DMS79 (cell line): ENCODE measurements at regions not wholly inside any gene's neighbourhood (a gene's known extent, or its start where the extent isn't known, plus 50 kb on each side); places are given as distances from the start of the nearest gene placed in this dataset.
"Not testable (repeated sequence)": the region's sequence is repeated elsewhere in the genome, so short reads cannot be mapped to it uniquely, and the experiment has no call there.

Experiments used
- DNase-seq: peaks from one replicate; lab custom pipeline; 2025; lab: John Stamatoyannopoulos, UW

DNA sequence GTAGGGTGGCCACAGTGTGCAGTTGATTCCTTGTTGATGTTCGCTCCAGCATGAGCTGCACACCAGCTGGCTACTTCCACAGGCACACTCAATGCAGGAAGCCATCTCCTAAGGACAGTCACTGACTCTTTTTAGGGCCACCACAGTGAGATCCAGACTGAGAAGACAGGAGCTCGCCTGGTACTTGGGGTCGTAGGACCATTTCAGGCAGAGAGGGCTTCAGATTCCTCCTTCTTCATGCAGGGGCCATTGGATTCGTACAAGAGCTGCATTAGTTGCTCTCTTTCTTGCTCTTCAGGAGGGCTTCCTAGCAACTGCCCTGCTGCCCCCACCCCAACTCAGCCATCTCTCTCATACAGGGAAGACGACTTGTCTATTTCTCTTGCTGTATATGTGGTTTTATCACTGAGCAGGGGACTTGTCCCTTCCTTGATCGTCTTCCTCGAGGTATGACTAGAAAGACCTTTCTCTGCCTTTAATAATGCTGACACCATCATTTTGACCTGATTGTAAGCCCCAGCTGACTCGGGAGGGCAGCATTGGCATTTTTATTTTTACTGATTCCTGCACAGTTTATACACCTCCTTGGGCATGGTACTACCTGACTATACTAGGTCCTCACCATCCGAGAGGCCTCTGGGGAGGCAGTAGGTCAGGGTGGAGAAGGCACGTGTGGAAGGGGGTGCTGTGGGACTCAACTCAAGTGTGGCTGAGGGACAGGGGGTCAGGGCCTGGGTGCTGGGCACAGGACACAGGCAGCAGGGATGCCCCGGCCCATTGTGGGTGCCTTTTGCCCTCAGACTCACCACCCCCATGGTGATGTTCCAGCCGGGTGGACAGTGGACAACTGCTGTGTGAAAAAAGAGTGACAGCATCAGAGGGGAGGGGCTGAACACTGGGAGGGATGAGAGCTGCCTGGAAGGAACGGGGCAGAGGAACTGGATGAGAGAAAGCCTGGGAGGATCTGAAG, 136.7 kb upstream of the ZNF746 start:
- DNase-seq: no peak

DNA sequence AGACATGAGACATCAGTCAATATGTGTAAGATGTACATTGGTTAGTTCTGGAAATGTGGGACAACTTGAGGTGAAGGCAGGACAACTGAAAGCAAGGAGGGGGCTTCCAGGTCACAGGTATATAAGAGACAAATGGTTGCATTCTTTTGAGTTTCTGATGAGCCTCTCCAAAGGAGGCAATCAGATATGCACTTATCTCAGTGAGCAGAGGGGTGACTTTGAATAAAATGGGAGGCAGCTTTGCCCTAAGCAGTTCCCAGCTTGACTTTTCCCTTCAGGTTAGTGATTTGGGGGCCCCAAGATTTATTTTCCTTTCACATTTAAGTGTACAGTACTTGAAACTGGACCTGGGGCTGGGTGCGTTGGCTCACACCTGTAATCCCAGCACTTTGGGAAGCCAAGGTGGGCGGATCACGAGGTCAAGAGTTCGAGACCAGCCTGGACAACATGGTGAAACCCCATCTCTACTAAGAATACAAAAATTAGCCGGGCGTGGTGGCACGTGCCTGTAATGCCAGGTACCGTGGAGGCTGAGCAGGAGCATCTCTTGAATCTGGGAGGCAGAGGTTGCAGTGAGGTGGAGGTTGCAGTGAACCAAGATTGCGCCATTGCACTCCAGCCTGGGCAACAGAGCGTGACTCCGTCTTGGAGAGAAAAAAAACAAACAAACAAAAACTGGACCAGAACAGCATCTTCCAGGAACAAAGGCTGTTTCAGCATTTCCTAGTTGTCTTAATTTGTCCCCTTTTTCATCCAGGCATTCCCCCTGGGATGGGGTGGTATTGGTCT, 130.9 kb upstream of the ZNF746 start:
- DNase-seq: not testable (repeated sequence)

DNA sequence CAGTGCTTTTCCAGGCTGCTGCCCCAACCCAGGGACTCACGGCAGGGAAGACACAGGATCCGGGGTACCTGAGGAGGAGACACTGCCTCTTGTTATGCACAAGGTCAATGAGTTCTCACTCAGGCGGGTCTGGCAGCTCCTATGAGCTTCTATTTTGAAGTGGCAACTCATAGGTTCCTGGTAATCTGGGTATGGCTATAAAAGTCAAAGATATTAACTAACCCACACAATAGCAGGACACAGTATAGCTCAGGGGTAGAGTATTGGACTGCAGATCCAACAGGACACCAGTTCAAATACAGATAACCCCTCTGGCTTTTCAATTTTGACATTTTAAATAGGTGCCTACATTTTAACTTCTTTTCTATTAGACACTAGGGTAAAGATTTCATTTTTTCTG, 130.3 kb upstream of the ZNF746 start:
- no peak for DNase-seq

DNA sequence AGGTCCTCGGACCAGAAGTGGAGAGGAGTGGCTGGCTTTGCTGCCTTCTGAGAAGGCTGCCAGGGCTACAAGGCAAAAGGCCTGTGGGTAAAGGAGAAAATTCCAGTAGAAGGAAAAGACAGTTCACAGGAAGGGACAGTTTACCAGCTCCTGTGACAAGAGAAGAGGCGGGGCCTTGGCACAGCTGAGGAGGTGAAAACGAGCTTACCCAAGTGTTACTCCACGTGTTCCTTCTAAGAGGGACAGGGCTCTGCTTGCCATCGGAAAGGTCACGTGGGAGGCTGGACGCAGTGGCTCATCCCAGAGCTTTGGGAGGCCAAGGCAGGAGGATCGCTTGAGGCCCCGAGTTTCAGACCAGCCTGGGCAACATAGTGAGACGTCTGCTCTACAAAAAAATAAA, 129.4 kb upstream of the ZNF746 start:
- no peak for DNase-seq

DNA sequence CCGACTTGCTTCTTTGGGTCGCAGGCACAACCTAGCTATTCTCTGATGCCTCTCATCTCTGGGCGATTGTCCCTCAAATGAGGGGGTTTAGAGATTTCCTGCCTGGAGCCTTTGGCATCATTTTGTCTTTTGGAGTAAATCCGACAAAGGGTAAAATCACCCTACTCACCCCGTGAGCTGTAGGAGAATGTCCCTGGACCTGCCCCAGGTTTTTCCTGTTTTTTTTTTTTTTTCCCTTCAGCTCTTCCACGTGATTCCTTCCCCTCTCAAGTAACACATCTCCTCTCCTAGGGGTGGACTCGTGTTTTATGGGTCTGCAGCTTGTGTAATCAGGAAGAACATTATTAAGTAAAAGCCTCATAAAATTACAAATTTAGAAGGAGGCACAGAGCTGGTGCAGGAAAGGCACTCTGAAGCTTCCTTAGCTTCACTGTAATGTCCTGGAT, 128.4 kb upstream of the ZNF746 start:
- no peak for DNase-seq

DNA sequence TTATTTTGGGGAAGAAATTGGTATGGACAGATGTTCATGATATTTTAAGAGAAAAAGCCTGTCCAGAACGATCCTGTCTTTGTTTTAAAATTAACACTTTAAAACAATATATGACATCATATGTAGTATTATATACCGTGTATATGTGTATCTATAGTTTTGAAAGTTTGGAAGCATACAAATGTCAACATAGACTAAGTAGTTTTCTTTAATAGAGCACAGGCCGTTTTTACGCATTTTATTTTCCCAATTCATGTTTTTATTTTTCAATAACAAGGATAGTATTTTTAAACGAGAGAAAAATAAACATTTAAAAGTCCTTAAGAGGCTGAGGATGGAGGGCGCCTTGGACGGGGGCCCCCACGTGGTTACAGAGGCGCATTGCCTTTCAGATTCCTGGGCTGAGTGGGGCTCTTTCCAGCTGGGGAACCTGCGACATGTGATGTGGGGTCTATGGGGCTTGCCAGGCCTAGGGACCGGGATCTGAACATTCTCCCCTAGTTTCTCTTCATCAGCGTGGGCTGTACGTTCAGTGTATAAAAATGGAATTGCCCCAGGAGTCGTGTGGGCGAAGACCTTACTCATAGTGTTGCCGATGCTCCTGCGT, 127.8 kb upstream of the ZNF746 start:
- no peak for DNase-seq

DNA sequence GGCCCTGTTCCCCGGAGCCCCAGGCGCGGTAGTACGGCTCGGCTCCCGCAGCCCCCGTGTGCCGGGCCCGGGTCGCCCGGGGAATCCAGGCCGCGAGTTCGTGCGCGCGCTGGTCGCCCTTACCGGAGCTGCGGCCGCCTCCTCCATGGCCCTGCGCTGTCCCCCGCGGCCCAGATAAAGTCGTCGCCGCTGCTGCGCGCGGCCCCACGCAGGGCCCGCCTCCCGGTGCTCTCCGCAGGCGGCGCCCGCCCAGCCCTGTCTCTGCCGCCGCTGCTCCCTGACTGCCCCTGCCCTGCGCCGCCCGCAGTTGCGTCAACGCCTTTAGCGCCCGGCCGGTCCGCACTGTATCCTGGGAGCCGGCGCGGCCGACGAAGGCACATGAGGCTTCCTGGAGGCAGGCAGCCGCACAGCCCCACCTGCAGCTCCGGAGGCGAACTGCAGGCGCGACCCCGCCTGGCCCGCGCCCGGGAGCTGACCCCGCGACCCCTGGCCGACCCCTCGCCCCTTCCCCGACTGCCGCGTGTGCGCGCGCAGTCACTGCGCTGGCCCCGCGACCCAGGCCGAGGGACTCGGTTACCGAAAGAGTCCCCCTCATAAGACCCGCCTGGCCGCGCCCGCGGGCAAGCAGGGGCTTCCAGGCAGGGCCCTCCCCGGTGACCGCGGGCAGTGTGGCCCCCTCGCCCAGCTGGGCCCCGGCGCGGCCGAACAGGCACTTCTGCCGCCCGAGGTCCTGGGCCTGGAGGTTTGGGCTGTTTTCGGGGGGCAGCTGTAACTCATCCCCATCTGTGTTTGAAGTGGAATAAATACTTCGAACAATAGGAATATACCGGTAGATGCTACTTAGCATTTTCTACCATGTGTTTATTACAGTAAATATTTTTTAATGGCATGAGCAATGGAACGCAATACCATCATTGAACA, 127.1 kb upstream of the ZNF746 start:
- DNase-seq: peak; percentile 67

DNA sequence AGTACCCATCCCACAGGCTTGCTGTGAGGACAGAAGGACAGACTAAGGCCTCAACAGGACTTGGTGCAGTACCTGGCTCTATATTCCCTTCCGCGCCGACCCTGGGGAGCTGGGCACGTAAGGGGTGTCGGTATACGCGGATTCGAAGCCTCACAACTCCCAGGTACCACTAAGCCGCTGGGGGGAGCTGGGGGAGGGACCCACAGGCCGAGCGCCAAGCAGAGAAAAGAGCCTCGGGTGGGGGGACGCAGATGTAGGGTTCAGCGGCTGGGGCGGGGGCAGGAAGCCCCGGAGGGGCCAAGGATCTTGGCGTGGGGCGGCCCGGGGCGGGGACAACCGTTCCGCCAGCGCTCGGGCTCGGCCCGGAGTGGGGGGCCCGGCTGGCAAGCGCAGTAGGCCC, 126.4 kb upstream of the ZNF746 start:
- no peak for DNase-seq

DNA sequence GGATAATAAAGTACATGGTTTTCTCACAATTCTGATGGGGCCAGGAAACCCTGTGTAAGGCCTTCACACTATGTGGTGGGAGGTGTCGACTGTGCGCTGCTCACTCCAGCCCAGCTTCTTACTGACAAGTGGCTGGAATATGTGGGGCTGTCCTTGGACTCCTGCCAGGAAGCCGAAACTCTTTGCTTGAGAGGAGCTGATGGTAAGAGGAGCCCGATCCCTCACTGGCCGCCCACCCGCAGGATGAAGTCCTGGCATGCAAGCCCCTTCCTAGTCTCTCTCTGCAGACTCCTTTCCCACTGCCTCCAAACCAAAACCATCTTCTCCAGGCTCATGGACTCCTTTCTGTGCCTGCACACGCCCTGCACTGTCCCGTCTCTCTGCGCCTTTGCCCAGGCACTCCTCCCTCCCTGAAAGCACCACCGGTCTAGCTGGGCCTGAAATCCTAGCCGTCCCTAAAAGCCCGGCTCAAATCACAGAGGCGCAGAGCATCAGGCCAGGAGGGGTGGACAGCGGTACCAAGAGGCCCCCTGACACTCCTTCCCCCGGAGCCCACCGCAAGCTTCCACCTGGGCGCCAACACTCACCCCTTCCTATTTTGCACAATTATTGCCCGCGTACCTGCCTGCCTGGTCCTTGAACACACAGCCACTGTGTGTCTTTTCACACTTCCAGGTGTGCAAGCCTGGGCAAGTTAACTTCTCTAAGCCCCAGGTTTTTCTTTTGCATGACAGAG, 125.8 kb upstream of the ZNF746 start:
- peak; percentile 30 for DNase-seq

DNA sequence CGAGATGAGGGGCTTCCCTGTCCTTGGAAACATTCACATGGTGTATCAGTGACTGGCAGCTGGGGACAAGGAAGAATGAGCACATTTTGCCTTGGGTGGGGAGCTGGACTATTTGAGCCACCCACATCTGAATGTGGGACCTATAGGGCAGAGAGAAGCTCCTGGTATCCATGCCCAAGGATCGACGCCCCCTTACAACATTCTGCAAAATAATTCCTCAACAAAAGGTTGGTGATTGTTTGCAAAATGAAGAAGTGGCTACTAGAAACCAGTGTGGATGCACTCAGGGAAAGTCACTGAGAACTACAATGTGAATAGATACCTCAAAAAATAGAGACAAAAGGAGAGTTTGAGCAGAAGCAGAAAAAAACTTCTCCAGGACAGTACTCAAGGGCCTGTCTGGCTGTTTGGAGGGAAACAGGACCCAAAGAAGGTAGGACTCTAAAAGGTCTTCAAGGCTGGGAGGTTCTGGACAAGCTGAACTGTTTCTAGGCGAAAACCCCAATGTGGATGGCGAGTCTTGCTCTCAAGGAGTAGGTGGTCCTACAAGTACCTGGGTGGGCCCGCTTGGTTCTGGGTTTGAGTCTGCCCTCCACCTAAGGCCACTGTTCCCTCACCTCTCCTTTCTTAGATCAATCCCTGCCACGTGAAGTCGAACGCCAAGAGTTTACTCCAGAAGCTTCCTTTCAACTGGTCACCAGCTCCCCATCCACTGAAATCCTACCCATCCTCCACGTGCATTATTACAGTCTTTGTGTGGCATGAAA, 125.0 kb upstream of the ZNF746 start:
- no peak for DNase-seq

DNA sequence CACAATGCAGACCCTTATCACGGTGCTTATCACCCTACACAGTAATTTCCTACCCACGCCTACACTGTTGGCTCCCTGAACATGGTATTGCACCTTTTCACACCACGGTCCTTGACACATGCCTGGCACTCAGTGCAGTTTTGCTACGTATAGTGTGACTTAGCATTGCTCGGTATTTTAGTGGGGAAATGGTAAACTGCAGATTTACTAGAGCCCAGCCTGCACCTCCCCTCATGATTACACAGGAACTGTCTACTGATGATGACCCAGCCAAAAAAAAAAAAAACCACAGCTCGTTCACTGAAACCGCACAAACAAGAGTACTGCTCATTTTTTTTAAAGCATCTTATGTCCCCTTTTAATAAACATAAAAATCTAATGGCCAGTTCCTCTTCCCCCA, 124.2 kb upstream of the ZNF746 start:
- no peak for DNase-seq

DNA sequence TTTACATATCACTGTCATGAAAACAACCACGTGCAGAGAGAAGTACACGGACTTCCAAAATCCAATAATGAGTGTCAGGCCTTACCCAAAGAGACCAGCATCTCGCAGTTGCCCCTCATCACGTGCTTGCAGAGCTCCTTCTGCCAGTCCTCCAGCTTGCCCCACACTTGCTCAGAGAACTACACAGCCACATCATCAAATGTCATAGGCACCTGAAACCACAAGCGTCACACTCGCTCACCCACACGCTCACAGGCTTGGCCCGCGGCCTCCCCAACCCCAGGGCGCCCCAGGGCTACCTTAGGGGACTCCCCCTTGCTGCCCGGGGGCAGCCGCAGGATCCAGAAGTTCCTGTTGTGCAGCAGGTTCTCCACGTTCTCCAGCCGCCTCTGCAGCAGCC, 123.4 kb upstream of the ZNF746 start:
- DNase-seq: no peak

DNA sequence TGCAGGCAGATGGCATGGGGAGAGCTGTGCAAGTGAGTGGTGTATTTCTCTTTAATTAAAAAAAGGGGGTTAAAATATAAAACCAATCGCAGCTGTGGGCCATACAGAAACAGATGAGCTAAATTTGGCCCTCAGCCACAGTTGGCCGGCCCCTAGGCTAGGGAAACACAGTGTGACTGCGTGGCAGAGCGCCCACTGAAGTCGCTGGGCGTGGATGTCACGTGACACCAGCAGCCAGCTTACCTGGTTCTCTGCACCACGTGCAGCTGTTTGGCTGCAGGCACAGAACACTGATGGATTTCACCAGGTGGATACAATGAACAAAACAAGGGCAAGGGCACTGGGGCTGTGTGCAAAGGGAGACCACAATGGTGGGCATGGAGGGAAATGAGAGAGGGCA, 119.3 kb upstream of the ZNF746 start:
- no peak for DNase-seq

DNA sequence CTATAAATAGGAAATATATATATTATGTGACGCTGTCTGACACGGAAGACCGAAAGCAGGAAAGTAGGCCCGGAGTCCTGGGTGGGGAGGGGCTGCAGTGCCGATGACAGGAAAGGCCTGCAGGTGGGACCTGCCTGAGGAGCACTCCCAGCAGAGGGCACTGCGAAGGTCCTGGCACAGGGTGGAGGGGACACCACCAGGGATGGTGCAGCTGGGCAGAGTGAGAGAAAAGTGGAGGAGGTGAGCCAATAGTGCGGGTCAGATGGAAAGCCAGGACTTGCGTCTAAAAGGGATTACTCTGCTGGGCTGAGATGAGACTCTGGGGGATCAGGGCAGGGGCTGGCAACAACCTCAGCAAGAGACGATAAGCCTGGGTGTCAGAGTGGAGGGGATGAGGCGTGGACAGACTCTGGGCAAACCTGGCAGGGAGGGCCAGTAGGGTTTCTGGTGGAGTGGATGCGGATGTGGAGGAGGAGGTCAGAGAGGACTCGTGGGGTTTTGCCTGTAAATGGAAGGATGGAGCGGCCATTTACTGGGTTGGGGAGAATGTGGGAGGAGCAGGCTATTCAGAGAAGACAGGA, 118.2 kb upstream of the ZNF746 start:
- no peak for DNase-seq

DNA sequence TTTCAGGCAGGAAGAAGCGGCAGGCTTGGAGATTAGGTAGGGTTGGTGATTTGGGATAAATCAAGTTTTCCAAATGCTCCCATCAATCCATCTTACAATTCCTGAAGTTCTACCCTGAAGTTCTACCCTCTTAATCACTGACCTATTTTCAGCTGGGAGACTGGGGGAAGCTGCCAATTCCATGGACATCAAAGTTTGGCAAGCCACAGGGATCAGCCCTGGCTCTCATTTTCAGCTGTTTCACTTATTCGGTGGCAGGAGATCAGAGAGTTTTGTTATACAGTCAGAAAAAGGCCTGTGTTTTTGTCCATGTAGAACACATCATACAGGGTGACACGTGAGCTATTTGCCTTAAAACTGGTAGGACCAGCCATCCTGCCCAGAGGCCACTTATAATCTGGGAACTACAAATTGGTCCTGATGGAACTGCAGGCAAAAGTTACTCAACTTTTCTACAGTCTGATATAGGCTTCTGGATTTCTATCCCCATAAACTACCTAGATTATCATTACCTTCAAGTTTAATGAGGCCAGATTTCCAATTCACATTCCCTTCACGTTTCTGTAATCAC, 112.9 kb upstream of the ZNF746 start:
- no peak for DNase-seq

DNA sequence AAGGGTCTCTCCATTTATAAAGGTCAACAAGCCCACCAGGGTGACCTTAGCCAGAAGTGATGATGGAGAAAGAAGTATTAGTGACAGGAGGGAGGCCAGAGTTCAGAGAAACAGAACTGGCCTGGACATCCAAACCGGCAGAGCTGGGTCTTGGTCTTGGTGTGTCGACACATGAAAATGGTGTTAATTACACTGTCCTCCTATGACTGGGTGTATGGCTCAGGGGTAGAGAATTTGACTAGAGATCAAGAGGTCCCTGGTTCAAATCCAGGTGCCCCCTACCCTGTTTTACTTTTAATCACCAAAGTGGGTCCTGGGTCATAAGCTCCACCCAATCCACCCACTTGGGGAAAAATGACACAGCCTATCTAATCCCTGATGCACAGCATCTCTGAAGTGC, 110.6 kb upstream of the ZNF746 start:
- DNase-seq: no peak

DNA sequence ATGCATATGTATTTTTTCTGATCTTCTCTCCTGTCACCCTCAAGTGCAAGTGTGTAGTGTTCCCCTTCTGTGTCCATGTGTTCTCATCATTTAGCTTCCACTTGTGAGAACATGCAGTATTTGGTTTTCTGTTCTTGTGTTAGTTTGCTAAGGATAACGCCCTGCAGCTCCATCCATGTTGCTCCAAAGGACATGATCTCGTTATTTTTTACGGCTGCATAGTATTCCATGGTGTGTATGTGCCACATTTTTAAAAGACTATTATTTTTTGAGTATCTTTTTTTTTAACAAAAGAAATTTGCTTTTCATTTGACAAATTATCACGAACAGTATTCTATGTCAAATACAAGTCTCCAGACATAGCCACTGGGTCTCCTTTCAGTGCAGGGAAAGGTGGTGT, 110.1 kb upstream of the ZNF746 start:
- no peak for DNase-seq

DNA sequence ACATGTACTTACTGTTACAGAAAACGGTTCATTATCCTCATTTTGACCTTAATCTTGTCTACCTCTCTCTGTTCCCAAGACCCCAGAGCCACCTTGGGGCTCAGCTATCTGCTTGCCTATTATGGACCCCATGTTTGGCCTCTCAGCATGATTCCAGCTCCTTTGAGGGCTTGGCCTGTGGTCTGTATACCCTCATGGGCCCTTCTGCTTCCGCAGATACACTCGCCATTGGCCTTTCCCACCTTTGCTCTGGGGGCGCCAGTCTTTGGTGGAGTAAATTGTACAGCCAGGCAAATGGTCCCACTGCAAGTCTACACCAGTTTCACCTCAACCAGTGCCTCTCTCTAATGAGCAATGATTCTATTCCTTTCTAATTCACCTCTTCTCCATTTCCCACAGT, 109.2 kb upstream of the ZNF746 start:
- DNase-seq: no peak

DNA sequence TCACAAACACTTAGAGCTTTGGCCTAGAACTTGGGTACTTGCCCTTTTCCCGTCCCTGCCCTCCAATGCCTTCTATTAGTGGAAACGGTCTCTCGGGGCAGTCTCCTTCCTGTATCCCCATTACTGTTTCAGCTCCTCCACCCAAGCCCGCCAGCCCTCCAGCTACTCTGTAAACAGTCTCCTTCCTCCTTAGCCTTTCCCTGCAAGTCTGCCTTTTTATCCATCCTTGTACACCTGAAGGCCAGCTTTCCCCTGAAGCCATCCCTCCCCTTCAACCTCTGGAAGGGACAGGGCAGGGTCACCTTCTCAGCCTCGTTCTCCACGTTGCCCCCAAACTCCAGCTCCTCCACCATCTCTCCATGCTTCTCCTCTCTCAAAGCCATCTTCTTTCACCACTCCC, 108.1 kb upstream of the ZNF746 start:
- DNase-seq: no peak
